ENCODE measurements at regions not wholly inside any gene's neighbourhood (a gene's known extent, or its start where the extent isn't known, plus 50 kb on each side); places are given as distances from the start of the nearest gene placed in this dataset.

DNA sequence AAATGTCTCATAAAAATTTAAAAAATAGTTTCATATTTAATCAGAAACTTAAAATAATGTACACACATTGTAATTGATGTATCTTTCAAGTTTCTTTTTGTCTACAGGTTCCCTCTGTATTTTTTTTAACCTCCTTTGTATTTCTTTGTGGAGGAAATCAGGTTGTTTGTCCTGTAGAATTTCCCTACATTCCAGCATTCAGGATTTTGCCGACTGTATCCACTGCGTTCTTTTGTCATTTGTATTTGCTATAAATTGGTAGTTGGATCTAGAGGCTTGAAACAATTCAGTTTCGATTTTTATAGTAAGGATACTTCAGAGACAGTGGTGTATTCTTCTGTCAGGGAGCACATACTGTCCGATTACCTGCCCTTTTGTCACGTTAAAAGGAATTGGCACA lies 367.2 kb downstream of the SOX2 start:
- H3K4me3 ChIP-seq = no peak overlapping the region
- no peaks in the 10 kb centered on the region for H3K36me3 ChIP-seq (replicated peaks in 1 of 2; ENCODE audit: insufficient read depth in 1 of 2, low read depth in 2 of 2)
- ATAC-seq (no peak), DNase-seq (no peak)
- H3K27ac ChIP-seq = no peak overlapping the region
- TF ChIP-seq, protein P1, sequence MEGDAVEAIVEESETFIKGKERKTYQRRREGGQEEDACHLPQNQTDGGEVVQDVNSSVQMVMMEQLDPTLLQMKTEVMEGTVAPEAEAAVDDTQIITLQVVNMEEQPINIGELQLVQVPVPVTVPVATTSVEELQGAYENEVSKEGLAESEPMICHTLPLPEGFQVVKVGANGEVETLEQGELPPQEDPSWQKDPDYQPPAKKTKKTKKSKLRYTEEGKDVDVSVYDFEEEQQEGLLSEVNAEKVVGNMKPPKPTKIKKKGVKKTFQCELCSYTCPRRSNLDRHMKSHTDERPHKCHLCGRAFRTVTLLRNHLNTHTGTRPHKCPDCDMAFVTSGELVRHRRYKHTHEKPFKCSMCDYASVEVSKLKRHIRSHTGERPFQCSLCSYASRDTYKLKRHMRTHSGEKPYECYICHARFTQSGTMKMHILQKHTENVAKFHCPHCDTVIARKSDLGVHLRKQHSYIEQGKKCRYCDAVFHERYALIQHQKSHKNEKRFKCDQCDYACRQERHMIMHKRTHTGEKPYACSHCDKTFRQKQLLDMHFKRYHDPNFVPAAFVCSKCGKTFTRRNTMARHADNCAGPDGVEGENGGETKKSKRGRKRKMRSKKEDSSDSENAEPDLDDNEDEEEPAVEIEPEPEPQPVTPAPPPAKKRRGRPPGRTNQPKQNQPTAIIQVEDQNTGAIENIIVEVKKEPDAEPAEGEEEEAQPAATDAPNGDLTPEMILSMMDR (IDR thresholded peaks at IDR 0.05) = no peak
- TF ChIP-seq POLR2A (IDR thresholded peaks at IDR 0.05) = no peak
- intact Hi-C loops (cut with DNase I) = no loop called here
- no peaks in the 10 kb centered on the region for H3K4me1 ChIP-seq
- no peaks in the 10 kb centered on the region for H3K9me3 ChIP-seq
- no peaks in the 10 kb centered on the region for H3K27me3 ChIP-seq
- 51 to 56% methylated on average over 5 of the region's 5 CpGs for WGBS, 2 donors

DNA sequence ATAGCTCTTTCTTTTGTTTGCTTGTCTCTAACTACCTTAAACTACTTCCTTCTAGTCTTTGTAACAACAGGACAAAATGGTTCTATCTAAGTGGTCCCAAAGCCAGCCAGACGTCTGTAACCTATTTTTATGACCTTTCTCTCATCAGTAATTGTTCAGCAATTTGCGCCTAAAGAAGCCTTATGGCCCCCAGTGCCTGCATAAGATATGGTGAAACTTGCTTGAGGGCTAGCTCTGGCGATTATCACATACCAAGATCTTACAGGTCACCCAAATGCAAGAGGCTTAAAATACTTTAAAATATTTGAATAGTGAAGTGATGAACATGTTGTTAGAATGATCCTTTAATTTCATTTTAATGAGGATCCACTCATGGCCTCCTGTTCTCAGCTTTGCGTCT lies 369.4 kb downstream of the SOX2 start:
- WGBS, 2 donors = 63 to 68% methylated on average over 4 of the region's 4 CpGs
- intact Hi-C loops (cut with DNase I) = no loop called here
- TF ChIP-seq, protein P1 (IDR thresholded peaks at IDR 0.05) = no peak
- TF ChIP-seq POLR2A (IDR thresholded peaks at IDR 0.05) = no peak

DNA sequence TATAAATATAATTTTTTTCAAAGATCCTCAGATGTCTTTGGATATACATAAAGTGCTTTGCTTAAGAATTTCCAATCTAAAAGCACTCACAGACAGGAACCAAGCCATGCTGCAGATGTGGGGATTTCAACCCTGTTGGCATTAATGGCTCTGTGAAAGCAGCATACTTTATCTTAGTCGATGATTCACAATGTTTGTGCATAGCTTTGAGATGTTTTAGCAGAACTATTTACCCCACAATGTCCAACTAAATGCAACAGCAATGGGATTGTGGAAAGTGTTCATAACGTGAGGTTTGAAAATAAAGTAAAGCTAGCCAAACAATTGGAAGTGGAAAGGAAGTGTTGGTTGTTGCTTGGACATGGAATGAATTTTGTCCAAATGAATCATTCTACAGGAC lies 371.4 kb downstream of the SOX2 start:
- H3K4me1 ChIP-seq = no peaks in the 10 kb centered on the region
- DNase-seq = no peak
- H3K4me3 ChIP-seq = no peak overlapping the region
- WGBS, 2 donors = 14 to 16% methylated on average over 2 of the region's 2 CpGs
- intact Hi-C loops (cut with DNase I) = no loop called here
- TF ChIP-seq, protein P1 (IDR thresholded peaks at IDR 0.05) = no peak
- no peak for TF ChIP-seq POLR2A (IDR thresholded peaks at IDR 0.05)
- ATAC-seq = no peak
- no peaks in the 10 kb centered on the region for H3K36me3 ChIP-seq (replicated peaks in 1 of 2; ENCODE audit: insufficient read depth in 1 of 2, low read depth in 2 of 2)
- no peaks in the 10 kb centered on the region for H3K27me3 ChIP-seq
- no peaks in the 10 kb centered on the region for H3K9me3 ChIP-seq
- H3K27ac ChIP-seq = no peak overlapping the region

More for the DNA sequence above, 369.4 kb downstream of the SOX2 start:
- DNase-seq = no peak
- Histone ChIP-seq H3K9me3 (no peaks in the 10 kb centered on the region), H3K36me3 (replicated peaks in 1 of 2; ENCODE audit: insufficient read depth in 1 of 2, low read depth in 2 of 2) (no peaks in the 10 kb centered on the region), H3K4me1 (no peaks in the 10 kb centered on the region), H3K27ac (no peak overlapping the region), H3K4me3 (no peak overlapping the region), H3K27me3 (no peaks in the 10 kb centered on the region)
- ATAC-seq = no peak

DNA sequence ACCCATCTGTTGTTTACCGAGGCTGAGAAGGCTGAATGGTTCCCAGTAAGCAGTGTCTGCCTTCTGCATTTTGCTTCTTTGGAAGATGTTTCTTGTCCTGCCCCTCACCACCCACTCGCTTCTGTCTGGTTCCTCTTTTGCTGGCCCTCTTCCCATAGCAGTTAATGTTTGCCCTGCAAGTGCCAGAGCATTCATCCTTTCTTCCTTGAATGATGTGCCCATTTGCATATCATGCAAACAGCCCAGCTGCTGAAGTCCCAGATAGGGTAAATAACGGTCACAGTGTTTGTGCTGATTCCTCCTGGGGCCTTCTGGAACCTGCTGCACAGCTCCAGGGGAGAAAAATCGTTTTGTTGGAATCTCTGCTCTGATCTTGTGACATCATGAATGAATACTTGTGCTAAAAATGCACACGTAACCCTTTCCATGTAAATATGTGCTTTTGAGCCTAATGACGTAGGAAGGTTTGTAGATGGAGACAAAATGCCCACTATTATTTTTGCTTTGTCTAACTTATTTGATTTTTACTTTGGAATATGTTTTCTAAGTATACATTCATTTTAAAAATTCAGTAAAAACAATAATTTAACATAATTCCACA lies 381.0 kb downstream of the SOX2 start:
- H3K27me3 ChIP-seq = no peaks in the 10 kb centered on the region
- intact Hi-C loops (cut with DNase I) = no loop called here
- H3K4me3 ChIP-seq = no peak overlapping the region
- no peak for DNase-seq
- 9 to 11% methylated on average over 6 of the region's 6 CpGs for WGBS, 2 donors
- no peaks in the 10 kb centered on the region for H3K4me1 ChIP-seq
- no peak overlapping the region for H3K27ac ChIP-seq
- H3K36me3 ChIP-seq (replicated peaks in 1 of 2; ENCODE audit: insufficient read depth in 1 of 2, low read depth in 2 of 2) = no peaks in the 10 kb centered on the region
- H3K9me3 ChIP-seq = no peaks in the 10 kb centered on the region
- TF ChIP-seq, protein P1 (IDR thresholded peaks at IDR 0.05) = no peak
- ATAC-seq = no peak

DNA sequence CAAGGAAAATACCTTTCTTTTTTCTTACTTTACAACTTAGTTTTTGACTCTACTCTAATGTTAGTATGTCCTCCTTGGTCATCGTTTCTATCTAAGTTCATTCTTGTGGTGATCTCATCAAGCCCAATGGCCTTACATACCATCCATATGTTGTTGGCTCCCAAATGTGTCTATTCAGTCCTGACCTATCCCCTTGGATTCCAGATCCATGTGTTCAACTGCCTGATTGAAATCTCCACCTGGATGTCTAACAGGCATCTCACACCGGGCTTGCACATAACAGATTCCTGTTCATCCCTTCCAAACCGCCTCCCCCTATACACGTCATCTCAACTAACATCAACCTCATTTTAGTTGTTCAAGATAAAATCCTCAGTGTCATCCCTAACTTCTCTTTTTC lies 382.6 kb downstream of the SOX2 start:
- Histone ChIP-seq H3K4me3 (no peak overlapping the region), H3K4me1 (no peaks in the 10 kb centered on the region), H3K36me3 (replicated peaks in 1 of 2; ENCODE audit: insufficient read depth in 1 of 2, low read depth in 2 of 2) (no peaks in the 10 kb centered on the region), H3K27ac (no peak overlapping the region), H3K27me3 (no peaks in the 10 kb centered on the region), H3K9me3 (no peaks in the 10 kb centered on the region)
- 81 to 84% methylated on average over 4 of the region's 4 CpGs for WGBS, 2 donors
- ATAC-seq = no peak
- intact Hi-C loops (cut with DNase I) = no loop called here
- no peak for DNase-seq
- no peak for TF ChIP-seq POLR2A (IDR thresholded peaks at IDR 0.05)
- TF ChIP-seq, protein P1 (IDR thresholded peaks at IDR 0.05) = no peak

Measured in body of pancreas (tissue), 4 donors.